Nephron (organoid): ENCODE measurements at regions not wholly inside any gene's neighbourhood (a gene's known extent, or its start where the extent isn't known, plus 50 kb on each side); places are given as distances from the start of the nearest gene placed in this dataset.
A peak's percentile ranks its signal among the peaks of the same experiment; 100 is the strongest.

Experiments used
- H3K27ac Mint-ChIP-seq, 3 experiments: 2 replicates each; pipeline ENCODE4 v1.8.0; 2020; ENCODE audit warnings: mixed read lengths in 3 of 3, mild to moderate bottlenecking in 2 of 3, moderate library complexity in 1 of 3
- H3K27me3 Mint-ChIP-seq: 2 replicates; pipeline ENCODE4 v1.8.0; 2021; ENCODE audit warnings: low read depth, mild to moderate bottlenecking, moderate library complexity, mixed read lengths
- H3K36me3 Mint-ChIP-seq: 2 replicates; pipeline ENCODE4 v1.8.0; 2020; ENCODE audit warnings: low read depth, mixed read lengths
- H3K4me1 Mint-ChIP-seq: 2 replicates; pipeline ENCODE4 v1.8.0; 2020; ENCODE audit warnings: mixed read lengths
- H3K4me3 Mint-ChIP-seq, 3 experiments: 2 replicates each; pipeline ENCODE4 v1.8.0; 2020; ENCODE audit warnings: mild to moderate bottlenecking in 3 of 3, mixed read lengths in 3 of 3, moderate library complexity in 2 of 3
- H3K9me3 Mint-ChIP-seq: 2 replicates; pipeline ENCODE4 v1.8.0; 2020; ENCODE audit warnings: mixed read lengths
- CTCF ChIP-seq, 3 experiments: fragments of 200-600 bp; sonication (generic); IDR thresholded peaks; one replicate each; pipeline ENCODE4 v1.5.0; 2021; ENCODE audit warnings: antibody characterized with exemption in 3 of 3; ENCODE audit not compliant: unreplicated experiment in 3 of 3

DNA sequence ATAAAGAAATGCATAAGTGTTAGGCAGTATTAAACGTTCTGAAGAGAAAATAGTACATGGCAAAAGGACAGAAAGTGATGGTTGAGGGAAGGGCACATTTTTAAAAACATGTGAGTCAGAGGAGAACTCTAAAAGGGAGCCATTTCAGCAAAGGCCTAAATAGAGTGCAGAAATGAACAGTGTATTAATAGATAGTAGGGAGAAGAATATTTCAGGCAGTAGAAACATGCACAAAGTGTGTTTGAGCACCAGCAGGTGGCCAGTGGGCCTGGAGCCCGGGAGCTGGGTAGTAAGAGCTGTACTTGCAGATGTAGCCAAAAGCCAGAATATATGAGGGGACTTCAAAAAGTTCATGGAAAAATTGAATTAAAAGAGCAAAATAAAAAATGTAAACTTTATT is 288.1 kb upstream of the FIGN start:
- peak overlapping the region in 1 of 3 experiments; percentile 4 for H3K27ac Mint-ChIP-seq
- H3K9me3 Mint-ChIP-seq = peaks cover 3% of the 10 kb centered on the region
- no peak overlapping the region for H3K4me3 Mint-ChIP-seq
- H3K36me3 Mint-ChIP-seq = no peaks in the 10 kb centered on the region
- H3K4me1 Mint-ChIP-seq = peaks cover 4% of the 10 kb centered on the region
- no peaks in the 10 kb centered on the region for H3K27me3 Mint-ChIP-seq
- TF ChIP-seq CTCF (IDR thresholded peaks at IDR 0.05; ENCODE audit: unreplicated experiment in 3 of 3) = no peak

DNA sequence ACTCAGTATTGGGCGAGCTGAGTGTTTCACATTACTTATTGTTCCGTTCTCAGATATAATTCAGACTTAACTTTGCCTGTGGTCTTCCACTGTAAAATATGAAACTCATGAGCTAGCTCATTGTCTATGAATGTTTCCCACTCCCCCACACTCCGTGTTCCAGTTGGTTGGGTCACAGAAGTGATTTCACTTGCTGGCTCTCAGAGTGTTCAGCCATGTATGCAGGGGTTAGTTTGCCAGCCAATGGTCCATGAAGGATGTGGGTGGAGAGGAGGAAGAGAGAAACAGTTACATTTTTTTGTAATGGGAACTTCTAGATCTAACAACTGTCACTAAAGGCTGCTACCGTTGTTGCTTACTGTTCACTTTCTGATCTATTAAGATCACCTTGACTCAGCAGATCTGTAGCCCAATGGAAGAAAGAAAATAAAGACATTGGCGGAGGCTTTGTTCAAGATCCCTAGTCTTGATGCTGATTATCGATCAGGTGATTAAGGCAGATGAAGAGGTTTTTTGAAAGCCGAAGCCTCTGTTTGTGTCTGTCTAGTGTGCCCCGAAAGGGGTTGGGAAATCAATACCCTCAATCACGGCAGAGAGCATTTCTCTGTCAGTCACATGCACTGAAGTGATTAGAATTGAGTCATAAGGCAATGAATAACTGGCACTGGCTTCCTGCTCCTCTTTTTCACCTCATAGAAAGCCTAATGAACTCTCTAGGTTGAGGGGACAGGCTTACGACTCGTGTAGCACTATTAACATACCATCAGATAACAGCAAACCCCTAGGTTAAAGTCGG is 279.7 kb upstream of the FIGN start:
- Mint-ChIP-seq H3K36me3 (no peaks in the 10 kb centered on the region), H3K9me3 (no peaks in the 10 kb centered on the region), H3K27ac (peak overlapping the region; percentile 95 to 97 (median 96)), H3K27me3 (no peaks in the 10 kb centered on the region), H3K4me3 (peak overlapping the region; percentile 28 to 59 (median 32)), H3K4me1 (peaks cover 15% of the 10 kb centered on the region)
- TF ChIP-seq CTCF (IDR thresholded peaks at IDR 0.05; ENCODE audit: unreplicated experiment in 3 of 3) = no peak

GRCh38 chr2:164014791-164015190 is 279.0 kb upstream of the FIGN start:
- Mint-ChIP-seq H3K9me3 (no peaks in the 10 kb centered on the region), H3K4me1 (peaks cover 15% of the 10 kb centered on the region), H3K36me3 (no peaks in the 10 kb centered on the region), H3K27ac (peak overlapping the region; percentile 83 to 97 (median 95)), H3K4me3 (no peak overlapping the region), H3K27me3 (no peaks in the 10 kb centered on the region)
- no peak for TF ChIP-seq CTCF (IDR thresholded peaks at IDR 0.05; ENCODE audit: unreplicated experiment in 3 of 3)

DNA sequence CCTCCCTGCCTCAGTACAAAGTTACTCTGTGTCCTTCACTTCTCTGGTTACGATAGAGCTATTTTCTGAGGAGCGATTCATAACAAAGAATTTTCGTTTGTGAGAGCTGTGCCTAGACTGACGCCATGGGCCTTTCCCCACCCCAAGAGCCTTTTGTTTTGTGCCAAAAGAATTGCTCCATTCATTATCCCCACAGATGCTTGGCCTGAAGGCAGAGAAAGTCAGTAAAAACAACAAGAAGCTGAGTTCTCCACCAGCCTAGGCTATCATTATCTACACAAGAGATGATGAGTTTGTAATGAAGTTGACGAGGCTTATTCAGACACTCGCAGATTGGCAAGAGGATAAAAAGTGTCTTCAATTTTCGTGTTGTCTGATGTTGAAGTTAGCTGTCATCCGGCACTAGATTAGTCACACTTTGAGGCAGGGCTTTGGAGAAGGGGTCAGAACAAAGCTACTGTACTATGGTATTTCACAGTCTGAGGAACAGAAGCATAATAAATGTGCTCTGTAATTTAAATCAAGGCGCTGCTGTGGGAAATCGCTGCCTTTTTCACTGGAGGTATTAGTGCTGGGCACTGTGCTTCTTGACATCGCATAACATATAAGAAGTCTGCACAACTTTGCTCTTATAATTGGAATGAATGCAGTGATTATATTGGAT is 278.4 kb upstream of the FIGN start:
- H3K4me3 Mint-ChIP-seq = peak overlapping the region in 1 of 3 experiments; percentile 4
- no peak for TF ChIP-seq CTCF (IDR thresholded peaks at IDR 0.05; ENCODE audit: unreplicated experiment in 3 of 3)
- peak overlapping the region; percentile 83 to 97 (median 95) for H3K27ac Mint-ChIP-seq
- H3K36me3 Mint-ChIP-seq = no peaks in the 10 kb centered on the region
- H3K4me1 Mint-ChIP-seq = peaks cover 15% of the 10 kb centered on the region
- H3K9me3 Mint-ChIP-seq = no peaks in the 10 kb centered on the region
- no peaks in the 10 kb centered on the region for H3K27me3 Mint-ChIP-seq

- no peak overlapping the region for H3K27ac Mint-ChIP-seq
- no peak for TF ChIP-seq CTCF (IDR thresholded peaks at IDR 0.05; ENCODE audit: unreplicated experiment in 3 of 3)
- H3K4me1 Mint-ChIP-seq = peaks cover 15% of the 10 kb centered on the region
- no peaks in the 10 kb centered on the region for H3K36me3 Mint-ChIP-seq
- no peaks in the 10 kb centered on the region for H3K9me3 Mint-ChIP-seq
- H3K27me3 Mint-ChIP-seq = no peaks in the 10 kb centered on the region
- no peak overlapping the region for H3K4me3 Mint-ChIP-seq
Observed at GRCh38 chr2:164012581-164012980, 276.8 kb upstream of the FIGN start.
